ENCODE measurements at regions not wholly inside any gene's neighbourhood (a gene's known extent, or its start where the extent isn't known, plus 50 kb on each side); places are given as distances from the start of the nearest gene placed in this dataset.

DNA sequence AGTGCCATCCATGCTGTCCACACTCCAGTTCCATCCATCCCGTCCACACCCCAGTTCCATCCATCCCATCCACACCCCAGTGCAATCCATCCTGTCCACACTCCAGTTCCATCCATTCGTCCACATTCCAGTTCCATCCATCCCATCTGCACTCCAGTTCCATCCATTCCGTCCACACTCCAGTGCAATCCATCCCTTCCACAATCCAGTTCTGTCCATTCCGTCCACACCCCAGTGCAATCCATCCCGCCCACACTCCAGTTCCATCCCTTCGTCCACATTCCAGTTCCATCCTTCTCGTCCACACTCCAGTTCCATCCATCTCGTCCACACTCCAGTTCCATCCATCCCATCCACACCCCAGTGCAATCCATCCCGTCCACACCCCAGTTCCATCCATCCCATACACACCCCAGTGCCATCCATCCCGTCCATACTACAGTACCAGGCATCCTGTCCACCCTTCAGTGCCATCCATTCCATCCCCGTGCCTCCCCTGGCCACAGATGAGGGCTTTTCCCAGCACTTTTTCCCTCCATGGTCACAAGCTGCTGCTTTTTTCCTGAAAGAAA, 704.0 kb downstream of the BRD1 start:
- no peak overlapping the region for H3K4me3 ChIP-seq (ENCODE audit: low read depth, low read length)
- no peak for DNase-seq (ENCODE audit: low read depth)
- TF ChIP-seq, protein P1, sequence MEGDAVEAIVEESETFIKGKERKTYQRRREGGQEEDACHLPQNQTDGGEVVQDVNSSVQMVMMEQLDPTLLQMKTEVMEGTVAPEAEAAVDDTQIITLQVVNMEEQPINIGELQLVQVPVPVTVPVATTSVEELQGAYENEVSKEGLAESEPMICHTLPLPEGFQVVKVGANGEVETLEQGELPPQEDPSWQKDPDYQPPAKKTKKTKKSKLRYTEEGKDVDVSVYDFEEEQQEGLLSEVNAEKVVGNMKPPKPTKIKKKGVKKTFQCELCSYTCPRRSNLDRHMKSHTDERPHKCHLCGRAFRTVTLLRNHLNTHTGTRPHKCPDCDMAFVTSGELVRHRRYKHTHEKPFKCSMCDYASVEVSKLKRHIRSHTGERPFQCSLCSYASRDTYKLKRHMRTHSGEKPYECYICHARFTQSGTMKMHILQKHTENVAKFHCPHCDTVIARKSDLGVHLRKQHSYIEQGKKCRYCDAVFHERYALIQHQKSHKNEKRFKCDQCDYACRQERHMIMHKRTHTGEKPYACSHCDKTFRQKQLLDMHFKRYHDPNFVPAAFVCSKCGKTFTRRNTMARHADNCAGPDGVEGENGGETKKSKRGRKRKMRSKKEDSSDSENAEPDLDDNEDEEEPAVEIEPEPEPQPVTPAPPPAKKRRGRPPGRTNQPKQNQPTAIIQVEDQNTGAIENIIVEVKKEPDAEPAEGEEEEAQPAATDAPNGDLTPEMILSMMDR (IDR thresholded peaks at IDR 0.05; ENCODE audit: low read depth, low read length, missing control alignments) = no peak

DNA sequence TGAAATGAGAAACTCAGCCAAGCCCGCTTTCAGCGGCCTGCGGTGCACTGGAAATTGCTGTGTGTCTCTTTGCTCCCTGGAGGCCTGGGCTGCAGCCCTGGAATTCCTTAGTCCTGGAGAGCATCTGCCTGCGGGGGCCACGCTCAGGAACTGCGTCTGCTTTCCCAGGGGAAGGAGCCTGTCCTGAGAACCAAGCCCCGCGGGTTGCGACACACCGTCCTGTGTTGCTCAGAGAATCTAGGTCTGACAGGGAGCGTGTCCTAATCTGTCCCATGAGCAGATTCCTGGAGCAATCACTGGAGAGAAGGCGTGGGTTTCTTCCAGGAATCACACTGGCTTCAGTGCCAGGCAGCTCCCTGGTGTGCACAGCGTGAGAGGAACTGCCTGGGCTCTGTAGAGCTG, 708.1 kb downstream of the BRD1 start:
- DNase-seq (ENCODE audit: low read depth) = no peak
- H3K4me3 ChIP-seq (ENCODE audit: low read depth, low read length) = no peak overlapping the region
- TF ChIP-seq, protein P1 (IDR thresholded peaks at IDR 0.05; ENCODE audit: low read depth, low read length, missing control alignments) = no peak

DNA sequence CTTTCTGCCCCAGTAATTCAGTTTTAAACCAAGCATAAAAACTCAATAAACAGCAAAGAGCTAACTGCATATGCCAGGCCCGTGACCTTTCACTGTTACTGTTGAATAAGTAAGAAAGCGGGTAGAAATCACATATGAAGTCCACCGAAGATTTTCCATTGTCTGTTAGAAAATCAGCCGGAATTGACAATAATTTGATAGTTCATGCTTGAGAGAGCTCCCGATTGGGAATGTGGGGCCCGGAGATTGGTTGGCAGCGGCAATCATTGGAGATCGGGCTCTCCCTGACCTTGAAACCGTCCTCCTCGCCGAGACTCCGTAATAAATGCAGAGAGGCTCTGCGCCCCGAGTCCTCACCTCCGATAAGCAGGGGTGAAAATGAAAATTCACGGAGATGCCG, 709.6 kb downstream of the BRD1 start:
- TF ChIP-seq, protein P1 (IDR thresholded peaks at IDR 0.05; ENCODE audit: low read depth, low read length, missing control alignments) = no peak
- no peak overlapping the region for H3K4me3 ChIP-seq (ENCODE audit: low read depth, low read length)
- no peak for DNase-seq (ENCODE audit: low read depth)

DNA sequence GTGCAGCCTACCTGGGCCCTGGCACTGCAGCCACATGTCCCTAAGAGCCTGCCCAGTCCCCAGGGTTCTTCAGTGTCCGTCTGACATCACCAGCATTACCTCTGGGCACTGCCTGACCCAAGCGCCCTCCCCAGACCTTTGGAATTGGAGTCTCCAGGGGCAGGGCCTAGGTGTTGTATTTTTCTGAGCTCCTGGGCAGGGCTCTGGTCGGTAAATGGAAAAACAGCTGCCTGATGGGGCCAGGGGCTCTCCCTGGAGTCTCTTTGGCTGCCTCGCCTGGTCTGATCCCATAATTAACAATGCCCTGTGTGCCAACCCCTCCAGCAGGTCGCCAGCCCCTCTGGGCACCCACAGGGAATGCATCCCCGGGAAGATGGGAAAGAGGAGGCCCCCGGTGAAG, 710.2 kb downstream of the BRD1 start:
- TF ChIP-seq, protein P1 (IDR thresholded peaks at IDR 0.05; ENCODE audit: low read depth, low read length, missing control alignments) = no peak
- DNase-seq (ENCODE audit: low read depth) = no peak
- no peak overlapping the region for H3K4me3 ChIP-seq (ENCODE audit: low read depth, low read length)

DNA sequence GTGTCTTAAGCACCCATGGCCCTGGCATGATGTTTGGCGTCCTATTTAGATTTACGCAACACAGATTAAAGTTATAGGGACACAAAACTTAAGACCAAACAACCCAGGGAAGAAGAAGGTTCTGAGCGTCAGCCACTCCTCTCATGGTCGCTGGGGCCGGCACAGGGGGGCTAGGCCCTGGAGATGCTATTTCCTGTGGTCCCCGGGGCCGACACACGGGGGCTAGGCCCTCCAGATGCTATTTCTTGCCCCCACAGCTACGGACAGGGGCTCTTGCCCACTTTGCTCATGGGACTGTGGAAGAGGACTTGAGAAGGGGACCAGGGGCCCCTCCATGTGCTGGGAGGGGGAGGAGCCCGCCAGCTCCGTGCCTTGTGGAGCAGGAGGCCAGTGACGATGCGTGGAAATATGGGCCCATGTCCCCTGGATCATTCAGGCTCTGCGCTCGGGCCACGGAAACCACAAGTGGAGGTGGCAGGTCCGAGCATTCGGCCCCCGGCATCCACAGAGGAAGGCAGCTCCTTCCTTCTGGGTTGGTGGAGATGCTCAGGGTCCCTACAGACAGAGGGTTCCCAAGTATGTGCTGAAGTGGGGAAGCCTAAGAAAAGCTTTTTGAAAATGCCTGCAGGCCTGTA, 711.1 kb downstream of the BRD1 start:
- TF ChIP-seq, protein P1 (IDR thresholded peaks at IDR 0.05; ENCODE audit: low read depth, low read length, missing control alignments) = no peak
- no peak overlapping the region for H3K4me3 ChIP-seq (ENCODE audit: low read depth, low read length)
- DNase-seq (ENCODE audit: low read depth) = no peak

DNA sequence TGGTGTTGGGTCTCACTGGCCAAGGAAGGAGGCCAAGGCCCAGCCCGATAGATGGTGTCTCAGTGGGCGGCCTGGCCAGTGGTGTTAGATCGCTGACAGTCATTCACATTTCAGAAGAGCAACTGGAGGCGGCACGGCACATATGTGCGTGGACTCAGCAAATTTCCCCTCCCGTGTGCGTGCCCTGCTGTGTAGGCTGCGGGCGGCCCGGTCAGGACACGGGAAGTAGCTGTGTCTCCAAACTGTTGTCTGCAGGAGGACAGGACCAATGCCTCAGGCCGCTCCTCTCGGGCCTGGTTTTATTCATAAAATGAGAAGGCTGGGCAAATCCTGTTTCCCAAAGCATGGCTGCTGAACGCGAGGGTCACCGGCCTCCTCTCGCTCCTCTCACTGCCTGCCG, 711.7 kb downstream of the BRD1 start:
- DNase-seq (ENCODE audit: low read depth) = no peak
- TF ChIP-seq, protein P1 (IDR thresholded peaks at IDR 0.05; ENCODE audit: low read depth, low read length, missing control alignments) = no peak
- H3K4me3 ChIP-seq (ENCODE audit: low read depth, low read length) = no peak overlapping the region

DNA sequence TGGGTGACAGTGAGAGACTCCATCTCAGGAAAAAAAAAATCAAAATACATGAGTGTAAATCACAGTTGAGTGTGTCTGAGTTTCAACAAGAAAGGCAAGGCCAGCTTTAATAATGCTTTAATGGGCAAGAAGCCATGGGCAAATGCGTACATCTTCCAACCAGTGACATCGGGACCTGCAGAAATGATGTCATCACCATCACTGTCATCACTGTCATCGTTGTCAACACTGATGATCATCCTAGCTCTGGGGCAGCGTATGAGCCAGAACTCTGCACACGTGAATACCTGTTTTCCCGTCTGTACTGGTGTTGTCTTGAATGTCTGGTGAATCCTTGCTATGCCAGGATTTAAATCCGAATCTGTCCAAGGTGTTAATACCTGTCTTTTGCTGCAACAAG, 712.5 kb downstream of the BRD1 start:
- no peak overlapping the region for H3K4me3 ChIP-seq (ENCODE audit: low read depth, low read length)
- no peak for DNase-seq (ENCODE audit: low read depth)

More for the DNA sequence above, 712.5 kb downstream of the BRD1 start:
- TF ChIP-seq, protein P1 (IDR thresholded peaks at IDR 0.05; ENCODE audit: low read depth, low read length, missing control alignments) = no peak
